Liver (tissue), 3 donors: ENCODE measurements at regions not wholly inside any gene's neighbourhood (a gene's known extent, or its start where the extent isn't known, plus 50 kb on each side); places are given as distances from the start of the nearest gene placed in this dataset.

Experiments used
- EGR1 ChIP-seq, 2 donors: IDR thresholded peaks; 2 replicates each; pipeline ENCODE4 v1.6.1; 2016 to 2018; ENCODE audit warnings: antibody characterized with exemption in 2 of 2, low read depth in 2 of 2
- FOXA1 ChIP-seq: IDR thresholded peaks from 2 replicates; pipeline ENCODE4 v1.6.1; 2016; ENCODE audit warnings: antibody characterized with exemption
- MAX ChIP-seq: IDR thresholded peaks from 2 replicates; pipeline ENCODE4 v1.6.1; 2016; ENCODE audit warnings: antibody characterized with exemption
- RAD21 ChIP-seq, 2 donors: IDR thresholded peaks; 2 replicates each; pipeline ENCODE4 v1.6.1; 2016; ENCODE audit warnings: antibody characterized with exemption in 2 of 2, mild to moderate bottlenecking in 2 of 2
- REST ChIP-seq: IDR thresholded peaks from 2 replicates; pipeline ENCODE4 v1.6.1; 2016; ENCODE audit warnings: antibody characterized with exemption, mild to moderate bottlenecking
- SP1 ChIP-seq: IDR thresholded peaks from 2 replicates; pipeline ENCODE4 v1.6.1; 2018; ENCODE audit warnings: antibody characterized with exemption, mild to moderate bottlenecking
- TAF1 ChIP-seq: conservative IDR thresholded peaks from 2 replicates; pipeline ENCODE4 v1.6.1; 2016; ENCODE audit warnings: antibody characterized with exemption, mild to moderate bottlenecking
- YY1 ChIP-seq: IDR thresholded peaks from 2 replicates; pipeline ENCODE4 v1.6.1; 2016; ENCODE audit warnings: antibody characterized with exemption, mild to moderate bottlenecking
- TF ChIP-seq, protein P1 (sequence below): fragments of 150-350 bp; IDR thresholded peaks from 2 replicates; pipeline ENCODE4 v1.5.1; 2017; ENCODE audit warnings: improper control_type of control experiment, low read depth, low read length; ENCODE audit not compliant: missing input control
- donor health status: healthy.
- donor health status: healthy.

- TF ChIP-seq, protein P1, sequence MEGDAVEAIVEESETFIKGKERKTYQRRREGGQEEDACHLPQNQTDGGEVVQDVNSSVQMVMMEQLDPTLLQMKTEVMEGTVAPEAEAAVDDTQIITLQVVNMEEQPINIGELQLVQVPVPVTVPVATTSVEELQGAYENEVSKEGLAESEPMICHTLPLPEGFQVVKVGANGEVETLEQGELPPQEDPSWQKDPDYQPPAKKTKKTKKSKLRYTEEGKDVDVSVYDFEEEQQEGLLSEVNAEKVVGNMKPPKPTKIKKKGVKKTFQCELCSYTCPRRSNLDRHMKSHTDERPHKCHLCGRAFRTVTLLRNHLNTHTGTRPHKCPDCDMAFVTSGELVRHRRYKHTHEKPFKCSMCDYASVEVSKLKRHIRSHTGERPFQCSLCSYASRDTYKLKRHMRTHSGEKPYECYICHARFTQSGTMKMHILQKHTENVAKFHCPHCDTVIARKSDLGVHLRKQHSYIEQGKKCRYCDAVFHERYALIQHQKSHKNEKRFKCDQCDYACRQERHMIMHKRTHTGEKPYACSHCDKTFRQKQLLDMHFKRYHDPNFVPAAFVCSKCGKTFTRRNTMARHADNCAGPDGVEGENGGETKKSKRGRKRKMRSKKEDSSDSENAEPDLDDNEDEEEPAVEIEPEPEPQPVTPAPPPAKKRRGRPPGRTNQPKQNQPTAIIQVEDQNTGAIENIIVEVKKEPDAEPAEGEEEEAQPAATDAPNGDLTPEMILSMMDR: no peak
- TF ChIP-seq YY1 (no peak), REST (no peak), MAX (no peak), EGR1 (IDR thresholded peaks at IDR 0.05; ENCODE audit: low read depth in 2 of 2) (no peak), SP1 (no peak), RAD21 (IDR thresholded peaks at IDR 0.05) (no peak), FOXA1 (no peak), TAF1 (no peak)
These were observed 71.9 kb upstream of the STX18 start for GRCh38 chr4:4613641-4614286.
